K562 (cell line): ENCODE measurements at regions not wholly inside any gene's neighbourhood (a gene's known extent, or its start where the extent isn't known, plus 50 kb on each side); places are given as distances from the start of the nearest gene placed in this dataset.

Source experiments
- AFF4 ChIP-seq: sonication (generic); formaldehyde crosslinking; IDR thresholded peaks from 2 replicates; pipeline ENCODE4 v1.8.0; 2023; ENCODE audit warnings: mild to moderate bottlenecking, missing genetic modification reagents
- CBX3 ChIP-seq, 2 experiments: IDR thresholded peaks; 1 replicate in 1 of 2; 2 replicates in 1 of 2; pipeline ENCODE4 v1.6.1; 2012; ENCODE audit warnings: inconsistent platforms in 2 of 2, low read length in 2 of 2, borderline replicate concordance in 1 of 2, control low read depth in 1 of 2
- CEBPB ChIP-seq: fragments of 450-650 bp; IDR thresholded peaks from 2 replicates; pipeline ENCODE4 v1.6.1; 2016; ENCODE audit warnings: missing genetic modification characterization, missing compliant biosample characterization
- CTCF ChIP-seq, 3 experiments: IDR thresholded peaks in 2 of 3; conservative IDR thresholded peaks in 1 of 3; 2 replicates each; pipeline ENCODE4 v1.5.1; 2011 to 2012; ENCODE audit warnings: low read length in 3 of 3, mild to moderate bottlenecking in 3 of 3, control low read depth in 2 of 3, improper control_type of control experiment in 1 of 3, inconsistent platforms in 1 of 3, low read depth in 1 of 3, mixed read lengths in 1 of 3, moderate library complexity in 1 of 3; ENCODE audit not compliant: insufficient read depth in 2 of 3
- ETV6 ChIP-seq, 3 experiments: fragments of 150-350 bp in 1 of 3; sonication (generic) in 1 of 3; formaldehyde crosslinking in 1 of 3; IDR thresholded peaks; 2 replicates each; pipeline versions ENCODE4 v1.6.1 to v1.8.0; 2014 to 2022; ENCODE audit warnings: borderline replicate concordance in 2 of 3, low read depth in 2 of 3, antibody characterized with exemption in 1 of 3, low read length in 1 of 3, mild to moderate bottlenecking in 1 of 3, missing genetic modification reagents in 1 of 3
- EZH2 ChIP-seq: IDR thresholded peaks from 2 replicates; pipeline ENCODE4 v1.6.1; 2012; ENCODE audit warnings: low read depth, mild to moderate bottlenecking, inconsistent platforms, low read length, borderline replicate concordance
- L3MBTL2 ChIP-seq: fragments of 450-650 bp; IDR thresholded peaks from 2 replicates; pipeline ENCODE4 v1.6.1; 2016; ENCODE audit warnings: mild to moderate bottlenecking, moderate library complexity
- MEIS2 ChIP-seq: fragments of 450-650 bp; IDR thresholded peaks from 2 replicates; pipeline ENCODE4 v1.6.1; 2014; ENCODE audit warnings: mild to moderate bottlenecking; ENCODE audit not compliant: partially characterized antibody
- MXI1 ChIP-seq: IDR thresholded peaks from 2 replicates; pipeline ENCODE4 v1.6.1; 2011; ENCODE audit warnings: low read depth, mild to moderate bottlenecking, improper control_type of control experiment, low read length
- POLR2A ChIP-seq: fragments of 450-650 bp; conservative IDR thresholded peaks from 2 replicates; pipeline ENCODE4 v1.6.1; 2016

GRCh38 chr15:23760024-23760423, 72.9 kb upstream of the NDN start:
- no peak for TF ChIP-seq CTCF (IDR thresholded peaks at IDR 0.05 in 2 of 3, conservative IDR thresholded peaks at IDR 0.05 in 1 of 3; ENCODE audit: insufficient read depth in 2 of 3, low read depth in 1 of 3, low read length in 3 of 3)
- TF ChIP-seq AFF4 (CRISPR knock-in tag), result no peak
- no peak for TF ChIP-seq MEIS2
- no peak for TF ChIP-seq POLR2A
- no peak for TF ChIP-seq CBX3 (IDR thresholded peaks at IDR 0.05; ENCODE audit: borderline replicate concordance in 1 of 2, low read length in 2 of 2)
- no peak for TF ChIP-seq ETV6 (IDR thresholded peaks at IDR 0.05; ENCODE audit: borderline replicate concordance in 1 of 2, low read depth in 2 of 2, low read length in 1 of 2)
- TF ChIP-seq ETV6 (CRISPR knock-in tag; IDR thresholded peaks at IDR 0.05; ENCODE audit: borderline replicate concordance), result no peak
- no peak for TF ChIP-seq CEBPB (tag)
- TF ChIP-seq MXI1, result no peak
- no peak for TF ChIP-seq L3MBTL2
- TF ChIP-seq EZH2, result no peak
